Endothelial cell of umbilical vein (primary cell): ENCODE measurements at regions not wholly inside any gene's neighbourhood (a gene's known extent, or its start where the extent isn't known, plus 50 kb on each side); places are given as distances from the start of the nearest gene placed in this dataset.

Experiments used
- BruUV-seq: library from RNA; stranded (reverse); fragments of 400-500 nt; replicated peaks from 2 replicates; lab custom pipeline; 2021; lab: Mats Ljungman, UMichigan
- CTCF ChIA-PET: fragments of 300-600, 350-600 bp; sonication (Branson Sonifier 250); formaldehyde crosslinking; loops from one replicate; lab custom pipeline; 2021; ENCODE audit warnings: antibody characterized with exemption, inconsistent platforms; lab: Charles Lee
- POLR2A ChIA-PET: fragments of 300-600, 350-600 bp; sonication (Branson Sonifier 250); formaldehyde crosslinking; loops from one replicate; lab custom pipeline; 2021; ENCODE audit warnings: antibody characterized with exemption, inconsistent platforms; lab: Charles Lee
- DNase-seq: peaks from one replicate; pipeline ENCODE4 v3.0.0-alpha.2; 2011; ENCODE audit warnings: low read depth, low spot score
- FAIRE-seq: peaks from 2 replicates; lab custom pipeline; 2011; peaks lifted over from hg19 to GRCh38; lab: Jason Lieb, UNC
- H2AFZ ChIP-seq: 2 replicates; pipeline ENCODE4 v1.6.0; 2012; ENCODE audit warnings: low read depth, low read length, control low read depth, inconsistent platforms
- H3K27ac ChIP-seq: 2 replicates; pipeline ENCODE4 v1.5.1; 2011; ENCODE audit warnings: low read depth, mild to moderate bottlenecking, control low read depth, low read length, moderate library complexity; ENCODE audit not compliant: insufficient read depth
- H3K27me3 ChIP-seq, 2 experiments: 2 replicates each; pipeline versions ENCODE4 v1.6.0 to v1.6.1; 2011; ENCODE audit warnings: low read length in 2 of 2, mixed read lengths in 1 of 2; ENCODE audit not compliant: control insufficient read depth in 2 of 2, insufficient read depth in 2 of 2
- H3K36me3 ChIP-seq, 2 experiments: 2 replicates in 1 of 2; 3 replicates in 1 of 2; pipeline ENCODE4 v1.5.1; 2011; ENCODE audit warnings: low read length in 2 of 2, mild to moderate bottlenecking in 1 of 2, moderate library complexity in 1 of 2; ENCODE audit not compliant: control insufficient read depth in 2 of 2, insufficient read depth in 2 of 2; ENCODE audit errors: extremely low read depth in 1 of 2
- H3K4me1 ChIP-seq: 3 replicates; pipeline ENCODE4 v1.5.1; 2011; ENCODE audit warnings: mild to moderate bottlenecking, low read length; ENCODE audit not compliant: control insufficient read depth, insufficient read depth; ENCODE audit errors: extremely low read depth
- H3K4me2 ChIP-seq: 2 replicates; pipeline ENCODE4 v1.6.1; 2011; ENCODE audit warnings: low read length, control low read depth, mixed read lengths; ENCODE audit not compliant: insufficient read depth
- H3K4me3 ChIP-seq, 3 experiments: fragments of 200-600 bp in 1 of 3; sonication (generic), shearing (Covaris generic) in 1 of 3; replicated peaks in 1 of 3; 2 replicates each; pipeline ENCODE4 v1.5.1; 2011 to 2016; ENCODE audit warnings: control low read depth in 3 of 3, low read length in 3 of 3, mild to moderate bottlenecking in 2 of 3, inconsistent platforms in 1 of 3, low read depth in 1 of 3, moderate library complexity in 1 of 3; ENCODE audit not compliant: insufficient read depth in 1 of 3
- H3K79me2 ChIP-seq: 2 replicates; pipeline ENCODE4 v1.6.0; 2012; ENCODE audit warnings: low read length, inconsistent platforms; ENCODE audit not compliant: control insufficient read depth, insufficient read depth
- H3K9ac ChIP-seq: replicated peaks from 2 replicates; pipeline ENCODE3; 2011; ENCODE audit warnings: low read length, control low read depth; ENCODE audit not compliant: insufficient read depth; ENCODE audit errors: extremely low read depth
- H3K9me1 ChIP-seq: replicated peaks from 3 replicates; pipeline ENCODE4 v1.6.0; 2011; ENCODE audit warnings: mild to moderate bottlenecking, low read length; ENCODE audit not compliant: control insufficient read depth, insufficient read depth; ENCODE audit errors: extremely low read depth
- H3K9me3 ChIP-seq: replicated peaks from 2 replicates; pipeline ENCODE4 v1.5.1; 2012; ENCODE audit warnings: low read length, inconsistent platforms; ENCODE audit not compliant: control insufficient read depth, insufficient read depth
- H4K20me1 ChIP-seq: replicated peaks from 2 replicates; pipeline ENCODE3; 2011; ENCODE audit warnings: mild to moderate bottlenecking, low read length; ENCODE audit not compliant: control insufficient read depth, insufficient read depth; ENCODE audit errors: extremely low read depth
- EZH2 ChIP-seq: IDR thresholded peaks from 2 replicates; pipeline ENCODE4 v1.6.1; 2012; ENCODE audit warnings: borderline replicate concordance, low read depth, mild to moderate bottlenecking, moderate library complexity, low read length, inconsistent platforms; ENCODE audit not compliant: severe bottlenecking
- FOS ChIP-seq: IDR thresholded peaks from 2 replicates; pipeline ENCODE4 v1.6.1; 2011; ENCODE audit warnings: mild to moderate bottlenecking, low read length, moderate library complexity, borderline replicate concordance; ENCODE audit not compliant: insufficient read depth
- GATA2 ChIP-seq: IDR thresholded peaks from 2 replicates; pipeline ENCODE4 v1.7.0; 2011; ENCODE audit warnings: low read depth, mild to moderate bottlenecking, moderate library complexity, mixed read lengths, low read length; ENCODE audit not compliant: insufficient read length, insufficient read depth
- JUN ChIP-seq: IDR thresholded peaks from 2 replicates; pipeline ENCODE4 v1.6.1; 2011; ENCODE audit warnings: borderline replicate concordance, low read depth; ENCODE audit not compliant: insufficient read length, insufficient read depth
- MYC ChIP-seq: IDR thresholded peaks from one replicate; pipeline ENCODE4 v1.6.1; 2011; ENCODE audit warnings: mild to moderate bottlenecking, low read depth, low read length
- POLR2A ChIP-seq: IDR thresholded peaks from 2 replicates; pipeline ENCODE4 v1.6.1; 2012; ENCODE audit warnings: low read depth, mild to moderate bottlenecking, control low read depth, low read length
- POLR2AphosphoS5 ChIP-seq: IDR thresholded peaks from 2 replicates; pipeline ENCODE4 v1.6.1; 2012; ENCODE audit warnings: low read depth, mild to moderate bottlenecking, control low read depth, low read length, moderate library complexity; ENCODE audit not compliant: insufficient read depth
- dilution Hi-C: fragments of 300-500 bp; cut with MboI; formaldehyde crosslinking; loops from one replicate; pipeline ENCODE4 v1.15.0; 2019; ENCODE audit warnings: low sequenced_read_pairs; ENCODE audit not compliant: extremely low pct_ligation_motif_present
- intact Hi-C: fragments of 100-400 bp; cut with micrococcal nuclease; formaldehyde crosslinking; loops from one replicate; pipeline ENCODE4 v1.10.0; 2022
- TF ChIP-seq, protein P1 (sequence below), 2 donors: IDR thresholded peaks; 1 replicate in 1 of 2; 2 replicates in 1 of 2; pipeline ENCODE4 v1.5.1; 2011; ENCODE audit warnings: low read length in 2 of 2, mild to moderate bottlenecking in 2 of 2, moderate library complexity in 2 of 2, control low read depth in 1 of 2, inconsistent platforms in 1 of 2, low read depth in 1 of 2; ENCODE audit not compliant: insufficient read depth in 1 of 2; ENCODE audit errors: extremely low read depth in 1 of 2
- TF ChIP-seq, protein P2 (sequence below): IDR thresholded peaks from 2 replicates; pipeline ENCODE4 v1.6.1; 2011; ENCODE audit not compliant: insufficient read depth, insufficient read length

DNA sequence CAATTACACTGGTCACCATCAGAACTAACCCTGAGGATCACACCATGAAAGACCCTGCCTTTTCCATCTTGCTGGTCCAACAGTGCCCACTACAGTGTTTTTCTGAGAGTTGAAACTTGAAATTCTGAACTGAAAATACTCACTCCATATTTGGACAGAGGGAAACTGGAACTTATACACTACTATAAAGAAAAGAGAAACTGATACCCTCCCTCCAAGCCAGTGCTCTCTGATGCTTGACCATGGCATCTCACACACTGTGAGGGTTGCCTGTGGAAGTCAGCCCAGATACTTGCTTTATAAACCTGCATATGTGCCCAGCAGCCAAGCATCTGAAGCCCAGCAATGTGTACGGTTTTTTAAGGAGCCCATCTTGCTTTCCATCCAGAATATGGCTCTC, 108.7 kb downstream of the FOXA2 start:
- Histone ChIP-seq H3K4me3 (no peak overlapping the region), H3K4me1 (no peaks in the 10 kb centered on the region), H3K4me2 (no peak overlapping the region), H3K9me3 (no peaks in the 10 kb centered on the region), H3K27me3 (no peaks in the 10 kb centered on the region), H2AFZ (no peak overlapping the region), H3K27ac (no peak overlapping the region), H3K79me2 (no peaks in the 10 kb centered on the region), H3K9ac (no peak overlapping the region), H3K36me3 (no peaks in the 10 kb centered on the region), H3K9me1 (no peaks in the 10 kb centered on the region), H4K20me1 (no peaks in the 10 kb centered on the region)
- ChIA-PET CTCF (no interaction called here), POLR2A (no interaction called here)
- DNase-seq (no peak), FAIRE-seq (no peak)
- dilution Hi-C loops = no loop called here
- no peak for TF ChIP-seq FOS
- TF ChIP-seq, protein P1, sequence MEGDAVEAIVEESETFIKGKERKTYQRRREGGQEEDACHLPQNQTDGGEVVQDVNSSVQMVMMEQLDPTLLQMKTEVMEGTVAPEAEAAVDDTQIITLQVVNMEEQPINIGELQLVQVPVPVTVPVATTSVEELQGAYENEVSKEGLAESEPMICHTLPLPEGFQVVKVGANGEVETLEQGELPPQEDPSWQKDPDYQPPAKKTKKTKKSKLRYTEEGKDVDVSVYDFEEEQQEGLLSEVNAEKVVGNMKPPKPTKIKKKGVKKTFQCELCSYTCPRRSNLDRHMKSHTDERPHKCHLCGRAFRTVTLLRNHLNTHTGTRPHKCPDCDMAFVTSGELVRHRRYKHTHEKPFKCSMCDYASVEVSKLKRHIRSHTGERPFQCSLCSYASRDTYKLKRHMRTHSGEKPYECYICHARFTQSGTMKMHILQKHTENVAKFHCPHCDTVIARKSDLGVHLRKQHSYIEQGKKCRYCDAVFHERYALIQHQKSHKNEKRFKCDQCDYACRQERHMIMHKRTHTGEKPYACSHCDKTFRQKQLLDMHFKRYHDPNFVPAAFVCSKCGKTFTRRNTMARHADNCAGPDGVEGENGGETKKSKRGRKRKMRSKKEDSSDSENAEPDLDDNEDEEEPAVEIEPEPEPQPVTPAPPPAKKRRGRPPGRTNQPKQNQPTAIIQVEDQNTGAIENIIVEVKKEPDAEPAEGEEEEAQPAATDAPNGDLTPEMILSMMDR (IDR thresholded peaks at IDR 0.05; ENCODE audit: extremely low read depth in 1 of 2, insufficient read depth in 1 of 2, low read depth in 1 of 2, low read length in 2 of 2) = no peak
- no peak for TF ChIP-seq JUN
- no peak for TF ChIP-seq MYC
- TF ChIP-seq GATA2 = no peak
- TF ChIP-seq POLR2A = no peak
- TF ChIP-seq, protein P2, sequence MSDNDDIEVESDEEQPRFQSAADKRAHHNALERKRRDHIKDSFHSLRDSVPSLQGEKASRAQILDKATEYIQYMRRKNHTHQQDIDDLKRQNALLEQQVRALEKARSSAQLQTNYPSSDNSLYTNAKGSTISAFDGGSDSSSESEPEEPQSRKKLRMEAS = no peak
- no TSS peak for BruUV-seq
- intact Hi-C loops = no loop called here

DNA sequence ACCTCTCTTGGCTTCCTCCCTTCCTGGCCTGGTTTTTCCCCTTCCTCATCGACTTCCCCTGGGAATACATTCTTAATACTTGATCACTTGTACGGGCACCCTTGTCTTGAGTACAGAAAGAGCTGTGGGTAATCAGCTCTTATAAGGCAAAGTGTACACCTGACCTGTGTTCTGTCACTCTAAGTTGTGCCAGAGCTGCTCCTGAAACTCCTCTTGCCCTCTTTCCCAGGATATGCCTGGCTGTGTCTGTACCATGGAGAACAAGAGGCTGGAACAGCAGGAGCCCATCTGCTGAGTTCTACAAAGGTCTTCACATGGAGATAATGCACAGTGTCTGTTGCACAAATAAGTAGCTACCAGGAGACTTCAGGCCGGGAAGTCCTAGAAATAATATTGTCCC, 110.1 kb downstream of the FOXA2 start:
- DNase-seq (no peak), FAIRE-seq (no peak)
- Histone ChIP-seq H4K20me1 (no peaks in the 10 kb centered on the region), H3K27ac (no peak overlapping the region), H3K4me1 (no peaks in the 10 kb centered on the region), H3K4me2 (no peak overlapping the region), H3K9me1 (no peaks in the 10 kb centered on the region), H3K36me3 (no peaks in the 10 kb centered on the region), H3K9me3 (no peaks in the 10 kb centered on the region), H3K9ac (no peak overlapping the region), H3K27me3 (no peaks in the 10 kb centered on the region), H3K79me2 (no peaks in the 10 kb centered on the region), H2AFZ (no peak overlapping the region), H3K4me3 (no peak overlapping the region)
- no TSS peak for BruUV-seq
- dilution Hi-C loops (no loop called here), intact Hi-C loops (no loop called here)
- no peak for TF ChIP-seq GATA2
- no peak for TF ChIP-seq MYC
- no peak for TF ChIP-seq JUN
- TF ChIP-seq, protein P2 = no peak
- TF ChIP-seq POLR2AphosphoS5 = no peak
- TF ChIP-seq, protein P1 (IDR thresholded peaks at IDR 0.05; ENCODE audit: extremely low read depth in 1 of 2, insufficient read depth in 1 of 2, low read depth in 1 of 2, low read length in 2 of 2) = no peak
- TF ChIP-seq POLR2A = no peak
- no peak for TF ChIP-seq FOS
- TF ChIP-seq EZH2 = no peak
- CTCF ChIA-PET = no interaction called here
- POLR2A ChIA-PET = no interaction called here
